IMR-90 (cell line): ENCODE measurements at regions not wholly inside any gene's neighbourhood (a gene's known extent, or its start where the extent isn't known, plus 50 kb on each side); places are given as distances from the start of the nearest gene placed in this dataset.

Source experiments
- ATAC-seq: fragments of 200-7000 bp; cut with Tn5 transposase; 2 replicates; pipeline ENCODE4 v1.9.1; 2020; ENCODE audit warnings: low read depth, mild to moderate bottlenecking, moderate library complexity
- BruUV-seq: library from RNA; stranded (reverse); fragments of 400-500 nt; replicated peaks from 2 replicates; lab custom pipeline; 2021; lab: Mats Ljungman, UMichigan
- CTCF ChIA-PET: fragments of 300-600 bp; formaldehyde crosslinking; extraction: SDS; loops from one replicate; lab custom pipeline; 2021; ENCODE audit warnings: antibody characterized with exemption; lab: Yijun Ruan, JAX
- POLR2A ChIA-PET: fragments of 300-600 bp; sonication (Branson Sonifier 250); formaldehyde crosslinking; loops from one replicate; lab custom pipeline; 2022; ENCODE audit warnings: antibody characterized with exemption; ENCODE audit not compliant: unreplicated experiment; lab: Charles Lee
- DNase-seq: peaks from one replicate; pipeline ENCODE4 v3.0.0; 2013
- H2AFZ ChIP-seq: replicated peaks from 2 replicates; pipeline ENCODE3; 2013; ENCODE audit warnings: low read length, mild to moderate bottlenecking; ENCODE audit not compliant: poor library complexity
- H2AK5ac ChIP-seq: 2 replicates; pipeline ENCODE4 v1.6.1; 2013; ENCODE audit warnings: low read depth, low read length, inconsistent platforms
- H2AK9ac ChIP-seq: replicated peaks from 2 replicates; pipeline ENCODE3; 2013; ENCODE audit warnings: mild to moderate bottlenecking, low read depth, low read length, moderate library complexity; ENCODE audit not compliant: poor library complexity
- H2BK120ac ChIP-seq: 2 replicates; pipeline ENCODE4 v1.6.1; 2013; ENCODE audit warnings: low read depth, low read length, inconsistent platforms
- H2BK15ac ChIP-seq: 3 replicates; pipeline ENCODE4 v1.6.1; 2013; ENCODE audit warnings: low read depth, low read length, inconsistent platforms
- H2BK20ac ChIP-seq: 2 replicates; pipeline ENCODE4 v1.6.1; 2013; ENCODE audit warnings: low read depth, mild to moderate bottlenecking, inconsistent platforms, low read length, moderate library complexity
- H2BK5ac ChIP-seq: 2 replicates; pipeline ENCODE4 v1.6.1; 2013; ENCODE audit warnings: mild to moderate bottlenecking, low read depth, low read length, inconsistent platforms; ENCODE audit not compliant: poor library complexity, severe bottlenecking
- H3K14ac ChIP-seq: replicated peaks from 2 replicates; pipeline ENCODE4 v1.6.1; 2013; ENCODE audit warnings: low read depth, low read length, inconsistent platforms
- H3K18ac ChIP-seq: 2 replicates; pipeline ENCODE4 v1.6.1; 2013; ENCODE audit warnings: low read depth, low read length, control low read depth
- H3K23ac ChIP-seq: 2 replicates; pipeline ENCODE4 v1.6.1; 2013; ENCODE audit warnings: low read depth, low read length, inconsistent platforms
- H3K27ac ChIP-seq: 2 replicates; pipeline ENCODE4 v1.5.1; 2013; ENCODE audit warnings: mild to moderate bottlenecking, control low read depth, low read length; ENCODE audit not compliant: insufficient read depth
- H3K27me3 ChIP-seq: 2 replicates; pipeline ENCODE4 v1.6.1; 2013; ENCODE audit warnings: low read length; ENCODE audit not compliant: control insufficient read depth, insufficient read depth
- H3K36me3 ChIP-seq: 2 replicates; pipeline ENCODE4 v1.6.1; 2013; ENCODE audit warnings: low read length, mixed read lengths; ENCODE audit not compliant: control insufficient read depth, insufficient read depth
- H3K4ac ChIP-seq: 2 replicates; pipeline ENCODE4 v1.6.1; 2013; ENCODE audit warnings: low read depth, low read length, inconsistent platforms
- H3K4me1 ChIP-seq: 2 replicates; pipeline ENCODE4 v1.6.1; 2013; ENCODE audit warnings: low read length, mixed read lengths; ENCODE audit not compliant: control insufficient read depth, insufficient read depth
- H3K4me2 ChIP-seq: 2 replicates; pipeline ENCODE4 v1.6.1; 2013; ENCODE audit warnings: low read depth, mild to moderate bottlenecking, control low read depth, low read length, moderate library complexity
- H3K4me3 ChIP-seq: 2 replicates; pipeline ENCODE4 v1.5.1; 2013; ENCODE audit warnings: low read depth, mild to moderate bottlenecking, control low read depth, low read length, moderate library complexity; ENCODE audit not compliant: insufficient read depth
- H3K56ac ChIP-seq: 2 replicates; pipeline ENCODE4 v1.6.1; 2013; ENCODE audit warnings: low read length, inconsistent platforms; ENCODE audit not compliant: insufficient read depth; ENCODE audit errors: extremely low read depth
- H3K79me1 ChIP-seq, 2 experiments: 2 replicates each; pipeline ENCODE4 v1.6.1; 2013; ENCODE audit warnings: low read length in 2 of 2, inconsistent platforms in 1 of 2, low read depth in 1 of 2
- H3K9ac ChIP-seq: 2 replicates; pipeline ENCODE4 v1.6.1; 2013; ENCODE audit warnings: low read depth, low read length, control low read depth
- H3K9me1 ChIP-seq: 2 replicates; pipeline ENCODE4 v1.6.1; 2013; ENCODE audit warnings: low read length, inconsistent platforms; ENCODE audit not compliant: insufficient read depth
- H3K9me3 ChIP-seq: 2 replicates; pipeline ENCODE4 v1.6.1; 2013; ENCODE audit warnings: low read length; ENCODE audit not compliant: control insufficient read depth, insufficient read depth
- H4K20me1 ChIP-seq: 2 replicates; pipeline ENCODE4 v1.6.1; 2013; ENCODE audit warnings: low read length, inconsistent platforms; ENCODE audit not compliant: insufficient read depth
- H4K5ac ChIP-seq: 2 replicates; pipeline ENCODE4 v1.6.1; 2013; ENCODE audit warnings: mild to moderate bottlenecking, low read depth, low read length, control low read depth
- H4K8ac ChIP-seq, 2 experiments: 2 replicates each; pipeline ENCODE4 v1.6.1; 2013; ENCODE audit warnings: low read depth in 2 of 2, low read length in 2 of 2, control low read depth in 1 of 2, inconsistent platforms in 1 of 2
- H4K91ac ChIP-seq: 2 replicates; pipeline ENCODE4 v1.6.1; 2013; ENCODE audit warnings: low read depth, low read length, inconsistent platforms; ENCODE audit not compliant: insufficient read depth
- RAD21 ChIP-seq: IDR thresholded peaks from 2 replicates; pipeline ENCODE4 v1.6.1; 2012; ENCODE audit warnings: low read length, improper control_type of control experiment
- WGBS, 2 experiments: methylation state at CpG; one replicate each; pipeline versions ENCODE4 v1.1.5 to v1.1.7; 2013; ENCODE audit warnings: missing lambda C conversion rate in 2 of 2; ENCODE audit not compliant: insufficient read length in 1 of 2; ENCODE audit errors: extremely low coverage in 2 of 2; 5-methylcytosine and 5-hydroxymethylcytosine counted together
- dilution Hi-C: fragments of 300-500 bp; cut with HindIII; formaldehyde crosslinking; loops from one replicate; pipeline ENCODE4 v1.14.3; 2018; ENCODE audit warnings: low sequenced_read_pairs; ENCODE audit not compliant: unreplicated experiment
- in situ Hi-C: fragments of 300-500 bp; cut with MboI; formaldehyde crosslinking; loops from 3 replicates; pipeline ENCODE4 v1.14.3; 2019; ENCODE audit warnings: low sequenced_read_pairs, inconsistent platforms, mixed read lengths
- intact Hi-C: fragments of 100-400 bp; cut with micrococcal nuclease; formaldehyde crosslinking; loops from 2 replicates; pipeline ENCODE4 v1.10.0; 2022

GRCh38 chr3:118480101-118480860 is 554.4 kb downstream of the IGSF11 start:
- Histone ChIP-seq H2AK5ac (no peak overlapping the region), H3K36me3 (no peaks in the 10 kb centered on the region), H2BK5ac (no peak overlapping the region), H3K9me3 (no peaks in the 10 kb centered on the region; the same call in 1 of the 2 replicates), H2AFZ (no peak overlapping the region), H4K8ac (no peak overlapping the region), H2BK15ac (no peak overlapping the region), H3K4me2 (no peak overlapping the region), H3K18ac (no peak overlapping the region), H4K5ac (no peak overlapping the region), H3K23ac (no peak overlapping the region), H4K20me1 (no peaks in the 10 kb centered on the region), H3K56ac (no peak overlapping the region), H3K27me3 (no peaks in the 10 kb centered on the region), H3K79me1 (no peaks in the 10 kb centered on the region), H3K4me3 (no peak overlapping the region), H3K9ac (no peak overlapping the region), H2BK20ac (no peak overlapping the region), H3K14ac (no peak overlapping the region), H4K91ac (no peak overlapping the region), H3K27ac (no peak overlapping the region), H3K4ac (no peak overlapping the region), H3K9me1 (no peaks in the 10 kb centered on the region), H3K4me1 (no peaks in the 10 kb centered on the region), H2AK9ac (no peak overlapping the region), H2BK120ac (no peak overlapping the region)
- POLR2A ChIA-PET = no interaction called here
- DNase-seq (no peak), ATAC-seq (no peak)
- 100% methylated on average over 1 of the region's 4 CpGs; no CpG with 5 or more reads in 1 of the 2 experiments for WGBS, 2 experiments
- CTCF ChIA-PET = no interaction called here
- dilution Hi-C loops = no loop called here
- in situ Hi-C loops = no loop called here
- intact Hi-C loops = no loop called here
- TF ChIP-seq RAD21 = no peak
- no TSS peak for BruUV-seq
